GM12891 (cell line): ENCODE measurements at regions not wholly inside any gene's neighbourhood (a gene's known extent, or its start where the extent isn't known, plus 50 kb on each side); places are given as distances from the start of the nearest gene placed in this dataset.

ENCODE experiments used
- DNase-seq: peaks from one replicate; pipeline ENCODE4 v3.0.0; 2011; ENCODE audit warnings: low spot score; ENCODE audit not compliant: insufficient read length
- FAIRE-seq: peaks from 2 replicates; lab custom pipeline; 2011; peaks lifted over from hg19 to GRCh38; lab: Jason Lieb, UNC
- PAX5 ChIP-seq: IDR thresholded peaks from 2 replicates; pipeline ENCODE4 v1.6.1; 2011; ENCODE audit warnings: low read length, moderate library complexity, mild to moderate bottlenecking; ENCODE audit not compliant: insufficient read depth, severe bottlenecking
- POLR2A ChIP-seq: IDR thresholded peaks from 2 replicates; pipeline ENCODE4 v1.6.1; 2011; ENCODE audit warnings: low read depth, low read length, control low read depth
- POLR2AphosphoS5 ChIP-seq: IDR thresholded peaks from 2 replicates; pipeline ENCODE4 v1.6.1; 2011; ENCODE audit warnings: low read depth, low read length, control low read depth
- POU2F2 ChIP-seq: IDR thresholded peaks from 2 replicates; pipeline ENCODE4 v1.6.1; 2011; ENCODE audit warnings: low read depth, mild to moderate bottlenecking, control low read depth, low read length, moderate library complexity
- SPI1 ChIP-seq: IDR thresholded peaks from 2 replicates; pipeline ENCODE4 v1.6.1; 2011; ENCODE audit warnings: low read depth, low read length, control low read depth
- TAF1 ChIP-seq: IDR thresholded peaks from 2 replicates; pipeline ENCODE4 v1.6.1; 2011; ENCODE audit warnings: low read depth, low read length, control low read depth

- no peak for TF ChIP-seq POLR2A
- TF ChIP-seq POU2F2 = no peak
- no peak for DNase-seq
- no peak for FAIRE-seq
Observed at GRCh38 chr1:167158111-167158812, 62.4 kb upstream of the POU2F1 start.

- TF ChIP-seq POLR2A = no peak
- TF ChIP-seq POLR2AphosphoS5 = no peak
- no peak for TF ChIP-seq TAF1
- TF ChIP-seq PAX5 = no peak
- TF ChIP-seq SPI1 = no peak
- TF ChIP-seq POU2F2 = no peak
- FAIRE-seq (no peak), DNase-seq (no peak)
Observed at GRCh38 chr1:167158813-167159275, 61.8 kb upstream of the POU2F1 start.

GRCh38 chr1:167159782-167160181 lies 60.9 kb upstream of the POU2F1 start:
- no peak for TF ChIP-seq POLR2AphosphoS5
- no peak for TF ChIP-seq PAX5
- no peak for TF ChIP-seq SPI1
- no peak for TF ChIP-seq POLR2A
- no peak for TF ChIP-seq TAF1
- no peak for TF ChIP-seq POU2F2
- FAIRE-seq (no peak), DNase-seq (no peak)

- DNase-seq (no peak), FAIRE-seq (no peak)
- TF ChIP-seq POLR2AphosphoS5 = no peak
- TF ChIP-seq TAF1 = no peak
- no peak for TF ChIP-seq POLR2A
- no peak for TF ChIP-seq PAX5
- no peak for TF ChIP-seq POU2F2
- TF ChIP-seq SPI1 = no peak
Observed at GRCh38 chr1:167161242-167161641, 59.4 kb upstream of the POU2F1 start.

- TF ChIP-seq PAX5 = no peak
- no peak for TF ChIP-seq TAF1
- no peak for TF ChIP-seq POU2F2
- no peak for TF ChIP-seq POLR2A
- TF ChIP-seq POLR2AphosphoS5 = no peak
- TF ChIP-seq SPI1 = no peak
- no peak for DNase-seq
- no peak for FAIRE-seq
Observed at GRCh38 chr1:167161762-167162161, 58.9 kb upstream of the POU2F1 start.

GRCh38 chr1:167165219-167165618 lies 55.5 kb upstream of the POU2F1 start:
- TF ChIP-seq POLR2A = no peak
- TF ChIP-seq POLR2AphosphoS5 = no peak
- TF ChIP-seq TAF1 = no peak
- TF ChIP-seq SPI1 = no peak
- TF ChIP-seq PAX5 = no peak
- no peak for TF ChIP-seq POU2F2
- no peak for FAIRE-seq
- DNase-seq = no peak

GRCh38 chr1:167165948-167166689 lies 54.6 kb upstream of the POU2F1 start:
- TF ChIP-seq PAX5 = no peak
- FAIRE-seq (no peak), DNase-seq (no peak)

- FAIRE-seq (no peak), DNase-seq (no peak)
- TF ChIP-seq TAF1 (no peak), SPI1 (no peak), POLR2AphosphoS5 (no peak), POU2F2 (no peak), PAX5 (no peak), POLR2A (no peak)
Observed at GRCh38 chr1:167166690-167167075, 54.0 kb upstream of the POU2F1 start.

- no peak for FAIRE-seq
- TF ChIP-seq TAF1 (no peak), POLR2A (no peak), POU2F2 (no peak), POLR2AphosphoS5 (no peak), PAX5 (no peak), SPI1 (no peak)
- no peak for DNase-seq
Observed at GRCh38 chr1:167168424-167168823, 52.3 kb upstream of the POU2F1 start.

- DNase-seq (no peak), FAIRE-seq (no peak)
- no peak for TF ChIP-seq SPI1
Observed at GRCh38 chr1:167169642-167170041, 51.0 kb upstream of the POU2F1 start.
